Mucosa of rectum (tissue), 2 donors: ENCODE measurements at regions not wholly inside any gene's neighbourhood (a gene's known extent, or its start where the extent isn't known, plus 50 kb on each side); places are given as distances from the start of the nearest gene placed in this dataset.

ENCODE experiments used
- H3K27ac ChIP-seq, 2 donors: one replicate each; pipeline ENCODE4 v1.7.0; 2013; ENCODE audit warnings: inconsistent platforms in 2 of 2, low read depth in 2 of 2, low read length in 2 of 2
- H3K27me3 ChIP-seq, 2 donors: one replicate each; pipeline ENCODE4 v1.7.0; 2013; ENCODE audit warnings: low read length in 2 of 2; ENCODE audit not compliant: control insufficient read depth in 2 of 2, insufficient read depth in 2 of 2
- H3K36me3 ChIP-seq, 2 donors: one replicate each; pipeline ENCODE4 v1.7.0; 2013; ENCODE audit warnings: low read length in 2 of 2; ENCODE audit not compliant: control insufficient read depth in 2 of 2, insufficient read depth in 2 of 2
- H3K4me1 ChIP-seq, 2 donors: one replicate each; pipeline ENCODE4 v1.7.0; 2013; ENCODE audit warnings: low read length in 2 of 2, mild to moderate bottlenecking in 1 of 2; ENCODE audit not compliant: control insufficient read depth in 2 of 2, insufficient read depth in 2 of 2
- H3K4me3 ChIP-seq, 2 donors: one replicate each; pipeline ENCODE4 v1.7.0; 2013; ENCODE audit warnings: low read length in 2 of 2
- H3K9ac ChIP-seq, 2 donors: one replicate each; pipeline ENCODE4 v1.7.0; 2013; ENCODE audit warnings: low read length in 2 of 2, low read depth in 1 of 2, mild to moderate bottlenecking in 1 of 2
- H3K9me3 ChIP-seq, 2 donors: one replicate each; pipeline ENCODE4 v1.7.0; 2013; ENCODE audit warnings: low read length in 2 of 2; ENCODE audit not compliant: control insufficient read depth in 2 of 2
- donor health status: healthy.
- donor health status: Normal muscosa, but diverticular disease.

DNA sequence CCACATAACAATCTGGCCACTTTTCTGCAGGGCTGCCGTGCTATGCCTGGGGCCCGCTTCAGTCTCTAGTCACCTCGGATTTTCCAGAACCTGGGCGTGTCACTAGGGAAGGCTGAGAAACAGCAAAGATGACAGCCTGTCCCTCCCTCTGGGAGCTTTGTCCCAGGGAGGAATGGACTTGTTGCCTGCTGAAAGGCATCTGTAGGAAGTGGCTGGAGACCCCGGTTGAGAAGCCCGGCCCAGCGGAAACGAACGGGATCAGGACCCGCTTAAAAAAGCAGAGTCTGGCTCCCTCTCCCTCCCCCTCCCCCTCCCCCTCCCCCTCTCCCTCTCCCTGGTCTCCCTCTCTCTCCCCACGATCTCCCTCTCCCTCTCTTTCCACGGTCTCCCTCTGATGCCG is 149.5 kb upstream of the ZNF516 start:
- Histone ChIP-seq H3K9me3 (no peaks in the 10 kb centered on the region), H3K4me1 (no peaks in the 10 kb centered on the region), H3K27ac (no peak overlapping the region), H3K4me3 (no peak overlapping the region), H3K36me3 (no peaks in the 10 kb centered on the region), H3K9ac (no peak overlapping the region), H3K27me3 (no peaks in the 10 kb centered on the region)

DNA sequence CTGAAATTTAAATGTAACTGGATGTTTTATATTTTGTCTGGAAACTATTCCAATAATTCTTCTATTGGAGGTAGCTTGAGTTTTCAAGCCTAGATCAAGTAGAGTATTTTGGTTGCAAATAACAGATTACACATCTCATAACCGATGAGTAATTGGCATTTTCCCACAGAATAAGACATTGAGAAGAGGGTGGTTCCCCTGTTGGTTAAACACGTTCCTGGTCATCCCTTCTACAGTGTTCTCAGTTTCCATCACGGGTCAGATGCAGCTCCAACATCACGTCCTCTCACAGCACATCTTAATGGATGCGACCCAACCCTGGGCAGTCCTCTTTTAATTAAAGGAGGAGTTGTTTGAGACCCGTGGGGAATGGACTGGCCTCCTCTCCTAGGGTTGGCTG is 149.0 kb upstream of the ZNF516 start:
- H3K27me3 ChIP-seq: no peaks in the 10 kb centered on the region
- H3K9me3 ChIP-seq: no peaks in the 10 kb centered on the region
- H3K27ac ChIP-seq: no peak overlapping the region
- H3K4me3 ChIP-seq: no peak overlapping the region
- H3K9ac ChIP-seq: no peak overlapping the region
- H3K4me1 ChIP-seq: no peaks in the 10 kb centered on the region
- no peaks in the 10 kb centered on the region for H3K36me3 ChIP-seq

DNA sequence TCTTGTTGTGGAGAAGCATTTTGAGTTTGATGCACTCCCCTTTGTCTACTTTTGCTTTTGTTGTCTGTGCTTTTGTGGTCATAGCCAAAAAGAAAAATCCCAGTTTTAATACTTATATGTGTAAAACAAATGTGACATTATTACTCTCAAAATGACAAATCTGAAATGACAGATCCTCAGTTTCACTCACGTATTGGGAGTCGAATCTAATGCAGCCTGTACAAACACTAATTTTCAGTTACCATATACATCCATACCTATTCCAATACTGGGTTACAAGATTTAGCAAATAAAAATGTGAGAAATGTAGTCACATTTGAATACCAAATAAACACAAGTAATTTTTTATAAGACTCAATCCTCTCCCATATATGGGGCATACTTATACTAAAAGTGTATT is 148.2 kb upstream of the ZNF516 start:
- Histone ChIP-seq H3K27ac (no peak overlapping the region), H3K36me3 (no peaks in the 10 kb centered on the region), H3K9ac (no peak overlapping the region), H3K4me1 (no peaks in the 10 kb centered on the region), H3K9me3 (no peaks in the 10 kb centered on the region), H3K4me3 (no peak overlapping the region), H3K27me3 (no peaks in the 10 kb centered on the region)

DNA sequence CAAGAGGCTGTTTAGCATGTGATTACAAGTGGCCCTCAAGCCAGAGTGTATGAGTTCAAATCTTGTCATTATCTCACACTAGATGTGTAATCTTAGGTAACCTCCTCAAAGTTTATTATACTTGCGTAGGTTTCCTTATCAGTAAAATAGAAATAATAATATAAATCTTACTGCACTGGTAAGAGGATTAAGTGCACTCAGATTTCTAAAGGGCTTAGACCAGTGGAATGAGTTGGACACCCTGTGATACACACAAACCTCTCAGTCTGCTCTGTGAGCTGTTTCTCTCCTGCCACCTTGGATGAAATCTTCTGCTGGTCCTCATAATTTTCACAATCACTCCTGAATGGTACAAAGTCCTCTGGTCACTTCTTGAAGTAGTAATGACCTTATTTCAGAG is 145.4 kb upstream of the ZNF516 start:
- no peak overlapping the region for H3K4me3 ChIP-seq
- H3K27me3 ChIP-seq: no peaks in the 10 kb centered on the region
- H3K4me1 ChIP-seq: no peaks in the 10 kb centered on the region
- no peak overlapping the region for H3K9ac ChIP-seq
- no peaks in the 10 kb centered on the region for H3K36me3 ChIP-seq
- H3K9me3 ChIP-seq: no peaks in the 10 kb centered on the region
- H3K27ac ChIP-seq: no peak overlapping the region

DNA sequence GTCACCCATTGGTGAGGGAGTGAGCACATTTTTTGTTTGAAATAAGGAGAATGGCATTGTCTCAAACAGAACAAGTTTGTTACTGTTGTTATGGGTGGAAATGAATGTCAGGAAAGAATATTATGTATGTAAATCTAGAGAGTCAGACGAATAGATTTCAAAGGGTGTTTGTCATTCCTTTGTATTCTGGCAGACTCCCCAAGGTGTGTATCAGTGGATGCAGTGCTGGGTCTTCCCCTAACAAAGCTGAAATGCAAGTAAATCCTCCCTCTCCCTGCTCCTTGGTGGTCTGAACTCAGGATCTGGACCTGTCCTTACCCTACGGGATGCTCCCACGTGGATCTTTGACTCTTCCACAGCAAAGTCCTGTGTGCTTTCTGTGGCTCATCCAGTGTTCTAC is 139.5 kb upstream of the ZNF516 start:
- no peaks in the 10 kb centered on the region for H3K36me3 ChIP-seq
- H3K4me3 ChIP-seq: no peak overlapping the region
- H3K27me3 ChIP-seq: no peaks in the 10 kb centered on the region
- H3K9me3 ChIP-seq: no peaks in the 10 kb centered on the region
- H3K9ac ChIP-seq: no peak overlapping the region
- no peak overlapping the region for H3K27ac ChIP-seq
- H3K4me1 ChIP-seq: no peaks in the 10 kb centered on the region

DNA sequence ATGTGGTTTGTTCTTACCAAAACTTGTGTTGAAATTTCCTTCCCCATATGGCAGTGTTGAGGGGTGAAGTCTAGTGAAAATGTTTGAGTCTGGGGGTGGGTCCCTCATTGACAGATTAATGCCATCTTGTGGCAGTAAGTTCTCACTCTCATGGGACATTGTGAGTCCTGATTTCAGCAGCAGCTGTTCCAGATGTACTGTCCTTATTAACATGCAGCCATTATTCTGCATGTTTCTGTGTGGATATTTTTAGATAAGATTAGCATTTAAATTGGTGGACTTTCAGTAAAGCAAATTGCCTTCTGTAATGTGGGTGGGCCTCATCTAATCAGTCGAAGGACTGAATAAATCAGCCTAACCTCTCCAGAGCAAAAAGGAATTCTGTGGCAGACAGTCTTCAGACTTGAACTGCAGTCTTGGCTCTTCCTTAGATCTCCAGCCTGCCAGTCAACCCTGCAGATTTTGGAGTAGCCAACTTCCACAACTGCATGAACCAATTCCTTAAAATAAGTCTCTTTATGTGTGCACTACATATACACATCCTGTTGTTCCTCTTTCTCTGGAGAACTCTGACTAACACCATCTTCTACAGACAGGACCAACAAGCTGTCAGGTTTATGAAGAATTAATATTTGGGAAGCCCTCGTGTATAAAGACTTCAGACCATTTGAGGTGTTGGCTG is 138.7 kb upstream of the ZNF516 start:
- no peaks in the 10 kb centered on the region for H3K36me3 ChIP-seq
- no peak overlapping the region for H3K27ac ChIP-seq
- H3K9ac ChIP-seq: no peak overlapping the region
- H3K4me1 ChIP-seq: no peaks in the 10 kb centered on the region
- no peaks in the 10 kb centered on the region for H3K27me3 ChIP-seq
- H3K4me3 ChIP-seq: no peak overlapping the region
- H3K9me3 ChIP-seq: no peaks in the 10 kb centered on the region

DNA sequence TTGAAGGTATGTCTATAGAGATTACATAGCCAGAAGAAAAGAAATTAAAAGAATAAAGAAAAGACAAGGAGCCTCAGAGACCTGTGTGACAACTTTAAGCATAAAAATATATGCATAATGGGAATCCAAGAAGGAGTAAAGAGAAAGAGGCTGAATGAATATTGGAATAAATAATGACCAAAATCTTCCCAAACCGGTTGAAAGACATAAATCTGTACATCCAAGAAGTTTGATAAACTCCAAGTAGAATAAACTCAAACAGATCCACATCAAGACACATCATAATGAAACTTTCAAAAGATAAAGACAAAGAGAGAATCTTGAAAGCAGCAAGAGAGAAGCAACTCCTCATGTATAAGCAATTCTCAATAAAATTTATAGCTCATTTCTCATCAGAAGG is 132.4 kb upstream of the ZNF516 start:
- Histone ChIP-seq H3K27me3 (no peaks in the 10 kb centered on the region), H3K9me3 (no peaks in the 10 kb centered on the region), H3K27ac (no peak overlapping the region), H3K4me1 (no peaks in the 10 kb centered on the region), H3K9ac (no peak overlapping the region), H3K36me3 (no peaks in the 10 kb centered on the region), H3K4me3 (no peak overlapping the region)

DNA sequence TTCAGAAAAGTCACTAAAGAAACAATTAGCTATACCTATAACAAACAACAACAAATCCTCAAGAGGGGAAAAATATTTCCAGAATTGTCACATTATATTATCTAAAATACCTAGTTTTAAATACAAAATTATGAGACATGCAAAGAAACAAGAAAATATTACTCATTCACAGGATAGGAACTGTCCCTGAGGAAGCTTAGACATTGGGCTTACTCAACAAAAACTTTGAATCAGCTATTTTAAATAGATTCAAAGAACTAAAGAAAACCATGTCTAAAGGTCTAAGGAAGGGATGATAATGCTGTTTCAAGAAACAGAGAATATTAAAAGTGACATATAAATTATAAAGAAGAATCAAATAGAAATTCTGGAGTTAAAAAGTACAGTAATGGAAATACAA is 131.9 kb upstream of the ZNF516 start:
- Histone ChIP-seq H3K27ac (no peak overlapping the region), H3K36me3 (no peaks in the 10 kb centered on the region), H3K27me3 (no peaks in the 10 kb centered on the region), H3K4me1 (no peaks in the 10 kb centered on the region), H3K9me3 (no peaks in the 10 kb centered on the region), H3K4me3 (no peak overlapping the region), H3K9ac (no peak overlapping the region)

DNA sequence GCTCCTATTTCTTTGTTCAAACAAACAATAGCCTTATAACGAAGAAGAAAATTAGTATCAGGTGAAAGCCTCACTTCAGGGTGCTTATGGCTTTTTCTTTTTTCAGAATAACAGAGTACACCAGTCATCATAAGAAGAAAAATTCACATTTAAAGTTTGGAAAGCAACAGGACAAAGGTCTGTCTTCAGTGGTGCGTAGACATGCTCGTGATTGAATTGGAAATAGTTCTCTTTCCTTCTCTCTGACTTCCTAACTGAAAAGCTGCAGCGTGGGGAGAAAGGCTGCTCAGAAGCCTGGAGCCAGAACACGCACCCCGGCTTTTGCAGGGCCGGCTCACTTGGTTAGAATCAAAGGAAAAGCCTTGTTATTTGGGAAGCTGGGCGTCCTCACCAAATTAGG is 127.6 kb upstream of the ZNF516 start:
- Histone ChIP-seq H3K9me3 (no peaks in the 10 kb centered on the region), H3K4me3 (no peak overlapping the region), H3K9ac (no peak overlapping the region), H3K36me3 (no peaks in the 10 kb centered on the region), H3K4me1 (peaks cover 5 to 13% of the 10 kb centered on the region in 2 donors), H3K27ac (no peak overlapping the region), H3K27me3 (peaks cover 0 to 6% of the 10 kb centered on the region in 2 donors)

DNA sequence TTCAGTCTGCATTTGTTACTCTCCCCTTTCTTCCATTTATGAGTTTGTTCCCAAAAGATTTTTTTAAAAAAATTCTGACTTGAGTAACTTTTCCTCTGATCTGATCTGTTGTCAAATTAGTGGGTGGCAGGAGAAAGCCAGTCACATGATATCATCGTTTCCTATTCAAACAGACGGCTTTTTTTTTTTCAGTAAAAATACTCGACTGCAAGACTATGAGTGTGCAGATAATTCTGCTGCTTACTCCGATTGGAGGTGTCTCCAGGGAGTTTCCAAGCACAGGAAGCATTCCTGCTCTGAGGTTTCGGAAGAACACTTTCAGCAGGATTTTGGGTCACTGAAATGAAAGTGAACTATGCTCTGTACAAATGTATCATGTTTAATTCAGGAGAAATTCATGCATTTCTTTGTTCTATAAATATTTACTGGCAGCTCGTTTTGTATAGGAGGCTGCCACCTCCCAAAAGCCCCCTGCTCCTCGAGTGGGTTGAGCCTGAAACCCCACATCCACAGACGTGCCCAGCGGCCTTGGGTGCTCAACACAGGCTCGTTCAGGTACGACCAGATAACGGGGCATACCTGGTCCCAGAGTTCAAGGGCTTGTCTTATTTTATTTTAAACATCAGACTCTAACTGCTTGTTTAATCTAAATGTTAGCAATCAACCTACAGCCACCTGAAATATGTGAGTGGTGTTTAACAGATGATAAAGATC is 126.9 kb upstream of the ZNF516 start:
- Histone ChIP-seq H3K27ac (no peak overlapping the region), H3K4me1 (peaks cover 5 to 13% of the 10 kb centered on the region in 2 donors), H3K9ac (no peak overlapping the region), H3K36me3 (no peaks in the 10 kb centered on the region), H3K4me3 (no peak overlapping the region), H3K27me3 (peaks cover 0 to 6% of the 10 kb centered on the region in 2 donors), H3K9me3 (no peaks in the 10 kb centered on the region)
